SK-N-SH (cell line): ENCODE measurements at regions not wholly inside any gene's neighbourhood (a gene's known extent, or its start where the extent isn't known, plus 50 kb on each side); places are given as distances from the start of the nearest gene placed in this dataset.

Source experiments
- CTCF ChIA-PET: fragments of 300-600, 350-600 bp; formaldehyde crosslinking; extraction: SDS; loops from one replicate; lab custom pipeline; 2021; lab: Yijun Ruan, JAX
- POLR2A ChIA-PET: fragments of 350-600 bp; sonication (Branson Sonifier 250); formaldehyde crosslinking; extraction: SDS; loops from one replicate; lab custom pipeline; 2020; ENCODE audit warnings: antibody characterized with exemption, inconsistent platforms; lab: Yijun Ruan, JAX
- DNase-seq: peaks from one replicate; pipeline ENCODE4 v3.0.0; 2012
- H2AFZ ChIP-seq: fragments of 200-600 bp; sonication (generic); 2 replicates; pipeline ENCODE4 v1.8.1; 2016; ENCODE audit warnings: antibody characterized with exemption, mild to moderate bottlenecking, low read depth
- H3F3A ChIP-seq: fragments of 200-600 bp; sonication (generic); replicated peaks from 2 replicates; pipeline ENCODE3; 2016; ENCODE audit warnings: antibody characterized with exemption, mild to moderate bottlenecking; ENCODE audit not compliant: insufficient read depth
- H3K27ac ChIP-seq, 2 experiments: fragments of 200-500 bp in 1 of 2; fragments of 200-600 bp in 1 of 2; sonication (Bioruptor generic) in 1 of 2; sonication (generic), shearing (Covaris generic) in 1 of 2; 2 replicates each; pipeline versions ENCODE4 v1.5.1 to v1.6.1; 2014 to 2016; ENCODE audit warnings: low read depth in 2 of 2, inconsistent platforms in 1 of 2, low read length in 1 of 2, mild to moderate bottlenecking in 1 of 2, mixed read lengths in 1 of 2
- H3K27me3 ChIP-seq: fragments of 200-600 bp; sonication (generic), shearing (Covaris generic); 2 replicates; pipeline ENCODE4 v1.6.1; 2016; ENCODE audit warnings: mixed run types; ENCODE audit not compliant: insufficient read depth
- H3K36me3 ChIP-seq, 2 experiments: fragments of 200-500 bp in 1 of 2; fragments of 200-600 bp in 1 of 2; sonication (Bioruptor generic) in 1 of 2; sonication (generic) in 1 of 2; replicated peaks in 1 of 2; 2 replicates each; pipeline versions ENCODE3 to v1.5.1; 2014 to 2016; ENCODE audit warnings: low read length in 1 of 2, mild to moderate bottlenecking in 1 of 2; ENCODE audit not compliant: insufficient read depth in 2 of 2, control insufficient read depth in 1 of 2
- H3K4me1 ChIP-seq, 2 experiments: fragments of 200-500 bp in 1 of 2; fragments of 200-600 bp in 1 of 2; sonication (Bioruptor generic) in 1 of 2; sonication (generic), shearing (Covaris generic) in 1 of 2; 2 replicates each; pipeline versions ENCODE4 v1.5.1 to v1.6.1; 2014 to 2016; ENCODE audit warnings: low read depth in 1 of 2, low read length in 1 of 2, mixed run types in 1 of 2; ENCODE audit not compliant: insufficient read depth in 2 of 2, control insufficient read depth in 1 of 2
- H3K4me2 ChIP-seq: fragments of 200-600 bp; sonication (generic), shearing (Covaris generic); 2 replicates; pipeline ENCODE4 v1.6.1; 2017; ENCODE audit warnings: mixed run types
- H3K4me3 ChIP-seq, 2 experiments: fragments of 200-500 bp in 1 of 2; fragments of 200-600 bp in 1 of 2; sonication (Bioruptor generic) in 1 of 2; sonication (generic), shearing (Covaris generic) in 1 of 2; 2 replicates each; pipeline versions ENCODE4 v1.5.1 to v1.8.1; 2014 to 2016; ENCODE audit warnings: low read depth in 2 of 2, inconsistent platforms in 1 of 2, low read length in 1 of 2, mild to moderate bottlenecking in 1 of 2, mixed read lengths in 1 of 2, moderate library complexity in 1 of 2
- H3K79me2 ChIP-seq: fragments of 200-600 bp; sonication (generic); 2 replicates; pipeline ENCODE4 v1.8.1; 2017; ENCODE audit warnings: mild to moderate bottlenecking; ENCODE audit not compliant: insufficient read depth
- H3K9ac ChIP-seq: fragments of 200-600 bp; sonication (generic); 2 replicates; pipeline ENCODE4 v1.6.1; 2017; ENCODE audit warnings: mixed run types
- H3K9me2 ChIP-seq: fragments of 200-600 bp; sonication (generic); 2 replicates; pipeline ENCODE4 v1.6.1; 2017; ENCODE audit warnings: mixed run types
- H3K9me3 ChIP-seq: fragments of 200-600 bp; sonication (generic); 2 replicates; pipeline ENCODE4 v1.6.1; 2017; ENCODE audit warnings: mixed run types, mild to moderate bottlenecking, moderate library complexity
- H4K20me1 ChIP-seq: fragments of 200-600 bp; sonication (generic); 2 replicates; pipeline ENCODE4 v1.6.1; 2017; ENCODE audit warnings: mild to moderate bottlenecking, mixed run types; ENCODE audit not compliant: insufficient read depth
- CHD2 ChIP-seq: fragments of 150-350 bp; IDR thresholded peaks from 2 replicates; pipeline ENCODE4 v1.6.1; 2018; ENCODE audit warnings: low read length; ENCODE audit not compliant: partially characterized antibody
- GABPA ChIP-seq: IDR thresholded peaks from 2 replicates; pipeline ENCODE4 v1.4.0; 2012; ENCODE audit warnings: low read depth, mild to moderate bottlenecking
- JUND ChIP-seq: IDR thresholded peaks from 2 replicates; pipeline ENCODE4 v1.4.0; 2012
- RAD21 ChIP-seq: IDR thresholded peaks from 2 replicates; pipeline ENCODE4 v1.6.1; 2012; ENCODE audit warnings: mild to moderate bottlenecking, low read length
- REST ChIP-seq: IDR thresholded peaks from 2 replicates; pipeline ENCODE4 v1.6.1; 2012; ENCODE audit warnings: mild to moderate bottlenecking, low read depth, low read length, moderate library complexity
- RFX5 ChIP-seq: IDR thresholded peaks from 2 replicates; pipeline ENCODE4 v1.6.1; 2012; ENCODE audit warnings: mild to moderate bottlenecking, improper control_type of control experiment, low read length
- RXRA ChIP-seq: IDR thresholded peaks from 2 replicates; pipeline ENCODE4 v1.4.0; 2012; ENCODE audit warnings: low read depth, mild to moderate bottlenecking, borderline replicate concordance
- TEAD4 ChIP-seq: IDR thresholded peaks from 2 replicates; pipeline ENCODE4 v1.4.0; 2012; ENCODE audit warnings: mild to moderate bottlenecking, borderline replicate concordance; ENCODE audit not compliant: insufficient read depth
- USF1 ChIP-seq: IDR thresholded peaks from 2 replicates; pipeline ENCODE4 v1.4.0; 2012; ENCODE audit warnings: low read depth, borderline replicate concordance
- YY1 ChIP-seq: IDR thresholded peaks from 2 replicates; pipeline ENCODE4 v1.4.0; 2012; ENCODE audit warnings: low read depth, mild to moderate bottlenecking
- WGBS: methylation state at CpG from one replicate; pipeline ENCODE4 v1.1.6; 2017; ENCODE audit warnings: low lambda C conversion rate; 5-methylcytosine and 5-hydroxymethylcytosine counted together
- TF ChIP-seq, protein P1 (sequence below): fragments of 150-350 bp; IDR thresholded peaks from 2 replicates; pipeline ENCODE4 v1.6.1; 2016; ENCODE audit warnings: mild to moderate bottlenecking, low read depth, low read length

GRCh38 chr22:22728382-22728781, 84.0 kb downstream of the GGTLC2 start (continued):
- TF ChIP-seq TEAD4 (no peak), GABPA (no peak), CHD2 (no peak), JUND (no peak), USF1 (no peak)

DNA sequence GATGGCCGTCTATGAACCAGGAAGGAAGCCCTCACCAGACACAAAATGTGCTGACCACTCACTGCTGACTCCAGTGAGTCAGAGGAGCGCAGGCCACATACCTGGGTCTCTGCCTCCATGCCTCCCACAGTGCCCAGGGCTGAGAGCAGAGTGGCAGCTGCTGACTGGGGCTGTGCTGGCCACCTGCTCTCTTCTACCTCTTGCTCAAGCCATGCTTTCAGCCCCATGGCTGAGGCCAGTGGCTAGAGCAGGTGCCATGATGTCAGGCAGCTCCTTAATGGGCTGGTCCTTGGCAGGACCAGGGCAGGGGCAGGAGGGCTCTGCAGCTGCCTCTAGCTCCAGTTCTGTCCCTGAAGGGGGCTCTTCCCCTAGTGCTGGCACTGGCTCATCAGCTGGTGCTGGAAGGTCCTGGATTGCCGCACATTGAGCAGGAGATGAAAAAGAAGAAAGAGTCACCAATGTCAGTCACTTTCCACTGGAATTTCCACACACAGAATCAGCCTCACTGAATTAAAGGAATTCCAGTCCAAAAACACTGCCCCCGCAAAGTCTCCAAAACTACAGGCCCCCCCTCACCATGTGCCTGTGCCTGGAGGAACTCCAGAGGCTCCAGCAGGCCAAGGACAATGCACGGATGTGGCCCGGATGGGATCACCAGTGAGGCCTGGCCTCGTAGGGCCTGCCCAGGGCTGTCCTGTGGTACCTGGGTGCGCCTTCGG, 86.4 kb downstream of the GGTLC2 start:
- H3K9ac ChIP-seq, result no peak overlapping the region
- POLR2A ChIA-PET, result no interaction called here
- H3K36me3 ChIP-seq, result no peaks in the 10 kb centered on the region
- H3K4me3 ChIP-seq, result no peak overlapping the region
- no peak overlapping the region for H3K27ac ChIP-seq
- DNase-seq, result no peak
- H4K20me1 ChIP-seq, result no peaks in the 10 kb centered on the region
- H3K4me1 ChIP-seq, result no peaks in the 10 kb centered on the region
- H3K79me2 ChIP-seq, result no peaks in the 10 kb centered on the region
- H3K9me3 ChIP-seq, result no peaks in the 10 kb centered on the region
- 39% methylated on average over 4 of the region's 9 CpGs for WGBS
- TF ChIP-seq GABPA (no peak), RXRA (no peak), RFX5 (no peak), YY1 (no peak), RAD21 (no peak), REST (no peak)
- TF ChIP-seq, protein P1, sequence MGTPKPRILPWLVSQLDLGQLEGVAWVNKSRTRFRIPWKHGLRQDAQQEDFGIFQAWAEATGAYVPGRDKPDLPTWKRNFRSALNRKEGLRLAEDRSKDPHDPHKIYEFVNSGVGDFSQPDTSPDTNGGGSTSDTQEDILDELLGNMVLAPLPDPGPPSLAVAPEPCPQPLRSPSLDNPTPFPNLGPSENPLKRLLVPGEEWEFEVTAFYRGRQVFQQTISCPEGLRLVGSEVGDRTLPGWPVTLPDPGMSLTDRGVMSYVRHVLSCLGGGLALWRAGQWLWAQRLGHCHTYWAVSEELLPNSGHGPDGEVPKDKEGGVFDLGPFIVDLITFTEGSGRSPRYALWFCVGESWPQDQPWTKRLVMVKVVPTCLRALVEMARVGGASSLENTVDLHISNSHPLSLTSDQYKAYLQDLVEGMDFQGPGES, result no peak
- no peaks in the 10 kb centered on the region for H3K27me3 ChIP-seq
- no peaks in the 10 kb centered on the region for H3K9me2 ChIP-seq
- H2AFZ ChIP-seq, result no peak overlapping the region
- CTCF ChIA-PET, result interaction anchor here (0.7 to 0.8 kb wide), 2 partner anchors 23 to 75 kb away, joined by 3 to 4 read pairs; no protein-coding TSS in a partner anchor
- no peaks in the 10 kb centered on the region for H3F3A ChIP-seq
- H3K4me2 ChIP-seq, result no peak overlapping the region
